ENCODE measurements at regions not wholly inside any gene's neighbourhood (a gene's known extent, or its start where the extent isn't known, plus 50 kb on each side); places are given as distances from the start of the nearest gene placed in this dataset.

GRCh38 chr9:26369093-26369492 lies 523.5 kb downstream of the CAAP1 start:
- DNase-seq: no peak

GRCh38 chr9:26368241-26368640 lies 524.4 kb downstream of the CAAP1 start:
- DNase-seq: no peak

- DNase-seq: no peak
Observed at GRCh38 chr9:26361010-26361409, 531.6 kb downstream of the CAAP1 start.

GRCh38 chr9:26358836-26359235 lies 533.8 kb downstream of the CAAP1 start:
- no peak for DNase-seq

GRCh38 chr9:26357803-26358344 lies 534.7 kb downstream of the CAAP1 start:
- DNase-seq: no peak

GRCh38 chr9:26356491-26356890 lies 536.1 kb downstream of the CAAP1 start:
- DNase-seq: no peak

- no peak for DNase-seq
Observed at GRCh38 chr9:26346942-26347477, 545.6 kb downstream of the CAAP1 start.

- no peak for DNase-seq
Observed at GRCh38 chr9:26341545-26341944, 551.1 kb downstream of the CAAP1 start.

- DNase-seq: no peak
Observed at GRCh38 chr9:26339796-26340195, 552.8 kb downstream of the CAAP1 start.

GRCh38 chr9:26335116-26335515 lies 557.5 kb downstream of the CAAP1 start:
- no peak for DNase-seq

- DNase-seq: no peak
Observed at GRCh38 chr9:26334706-26335105, 557.9 kb downstream of the CAAP1 start.

- no peak for DNase-seq
Observed at GRCh38 chr9:26331223-26331622, 561.4 kb downstream of the CAAP1 start.

GRCh38 chr9:26329974-26330373 lies 562.6 kb downstream of the CAAP1 start:
- no peak for DNase-seq

GRCh38 chr9:26326563-26326962 lies 566.0 kb downstream of the CAAP1 start:
- DNase-seq: peak; percentile 3

GRCh38 chr9:26325444-26325829 lies 567.2 kb downstream of the CAAP1 start:
- no peak for DNase-seq

- DNase-seq: no peak
Observed at GRCh38 chr9:26324786-26325443, 567.7 kb downstream of the CAAP1 start.

- no peak for DNase-seq
Observed at GRCh38 chr9:26321935-26322334, 570.7 kb downstream of the CAAP1 start.

GRCh38 chr9:26319859-26320258 lies 572.7 kb downstream of the CAAP1 start:
- DNase-seq: no peak

- no peak for DNase-seq
Observed at GRCh38 chr9:26313108-26313507, 579.5 kb downstream of the CAAP1 start.

GRCh38 chr9:26311463-26311995 lies 581.1 kb downstream of the CAAP1 start:
- no peak for DNase-seq

- DNase-seq: no peak
Observed at GRCh38 chr9:26310294-26310693, 582.3 kb downstream of the CAAP1 start.

GRCh38 chr9:26308328-26308727 lies 584.3 kb downstream of the CAAP1 start:
- no peak for DNase-seq

- no peak for DNase-seq
Observed at GRCh38 chr9:26301659-26302058, 590.9 kb downstream of the CAAP1 start.

GRCh38 chr9:26301046-26301445 lies 591.6 kb downstream of the CAAP1 start:
- DNase-seq: no peak

Measured in stimulated activated CD4-positive, alpha-beta T cell treated with anti-CD3 and anti-CD28 coated beads, Interleukin-15, amount 100 ng/mL, for 24 hours (primary cell).